Stomach (tissue), 8 donors: ENCODE measurements at regions not wholly inside any gene's neighbourhood (a gene's known extent, or its start where the extent isn't known, plus 50 kb on each side); places are given as distances from the start of the nearest gene placed in this dataset.
"Not testable (repeated sequence)": the region's sequence is repeated elsewhere in the genome, so short reads cannot be mapped to it uniquely, and the experiment has no call there.

Experiments used
- DNase-seq, 2 donors: peaks; one replicate each; pipeline versions ENCODE4 v3.0.0 to v3.0.0-alpha.2; 2013 to 2019
- H3K27ac ChIP-seq, 5 donors: fragments of 200-600 bp in 4 of 5; sonication (generic) in 4 of 5; one replicate each; pipeline ENCODE4 v1.5.1; 2013 to 2019; ENCODE audit warnings: mild to moderate bottlenecking in 1 of 5, moderate library complexity in 1 of 5
- H3K27me3 ChIP-seq, 3 donors: fragments of 200-600 bp; sonication (generic); one replicate each; pipeline ENCODE4 v1.5.1; 2017 to 2019; ENCODE audit warnings: mixed run types in 1 of 3
- H3K36me3 ChIP-seq, 4 donors: fragments of 200-600 bp; sonication (generic); 1 replicate in 3 of 4; 2 replicates in 1 of 4; pipeline ENCODE4 v1.5.1; 2016 to 2019
- H3K4me1 ChIP-seq, 4 donors: fragments of 200-600 bp; sonication (generic); one replicate each; pipeline ENCODE4 v1.5.1; 2016 to 2019
- H3K4me3 ChIP-seq, 4 donors: fragments of 200-600 bp; sonication (generic) in 3 of 4; one replicate each; pipeline ENCODE4 v1.5.1; 2016 to 2019; ENCODE audit warnings: mild to moderate bottlenecking in 1 of 4
- H3K9me3 ChIP-seq, 4 donors: fragments of 200-600 bp; sonication (generic); one replicate each; pipeline ENCODE4 v1.5.1; 2016 to 2019
- EP300 ChIP-seq: sonication (generic); formaldehyde crosslinking; IDR thresholded peaks from one replicate; pipeline ENCODE4 v1.6.1; 2017; ENCODE audit warnings: antibody characterized with exemption
- POLR2A ChIP-seq, 4 donors: fragments of 450-650 bp; IDR thresholded peaks; one replicate each; pipeline ENCODE4 v1.6.1; 2016; ENCODE audit warnings: antibody characterized with exemption in 4 of 4, control low read depth in 2 of 4, mild to moderate bottlenecking in 1 of 4, moderate library complexity in 1 of 4
- POLR2AphosphoS5 ChIP-seq, 3 donors: sonication (generic); formaldehyde crosslinking; IDR thresholded peaks; one replicate each; pipeline ENCODE4 v1.6.1; 2016; ENCODE audit warnings: antibody characterized with exemption in 3 of 3
- WGBS, 5 donors: extraction: QIAGEN DNeasy Blood & Tissue Kit in 3 of 5; methylation state at CpG; one replicate each; pipeline versions ENCODE4 v1.1.5 to v1.1.7; 2013 to 2018; 5-methylcytosine and 5-hydroxymethylcytosine counted together
- intact Hi-C: fragments of 100-400 bp; cut with DNase I; formaldehyde crosslinking; loops from one replicate; pipeline ENCODE4 v1.15.1; 2023; ENCODE audit warnings: low total_unique reads
- TF ChIP-seq, protein P1 (sequence below), 7 experiments: fragments of 450-650 bp in 4 of 7; fragments of 200-600 bp in 3 of 7; sonication (generic) in 3 of 7; IDR thresholded peaks; one replicate each; pipeline ENCODE4 v1.5.1; 2016 to 2019; ENCODE audit warnings: antibody characterized with exemption in 7 of 7, control low read depth in 2 of 7, mild to moderate bottlenecking in 1 of 7
- donor health status: healthy with polysubstance abuse.
- donor health status: Bipolar disorder and iron deficiency.
- donor health status: healthy.

GRCh38 chr13:21259571-21260455 lies 83.4 kb downstream of the MRPL57 start:
- no peak for DNase-seq
- H3K9me3 ChIP-seq, result no peaks in the 10 kb centered on the region
- 94 to 96% (median 96%) methylated on average over 47 to 57 of the region's 57 CpGs for WGBS, 5 donors
- no peak overlapping the region for H3K4me3 ChIP-seq
- intact Hi-C loops, result no loop called here
- no peaks in the 10 kb centered on the region for H3K36me3 ChIP-seq
- H3K27me3 ChIP-seq, result no peaks in the 10 kb centered on the region
- peaks cover 0 to 4% (median 0%) of the 10 kb centered on the region in 4 donors for H3K4me1 ChIP-seq
- TF ChIP-seq POLR2A (IDR thresholded peaks at IDR 0.05), result no peak
- no peak for TF ChIP-seq POLR2AphosphoS5 (IDR thresholded peaks at IDR 0.05)
- no peak for TF ChIP-seq EP300
- TF ChIP-seq, protein P1, sequence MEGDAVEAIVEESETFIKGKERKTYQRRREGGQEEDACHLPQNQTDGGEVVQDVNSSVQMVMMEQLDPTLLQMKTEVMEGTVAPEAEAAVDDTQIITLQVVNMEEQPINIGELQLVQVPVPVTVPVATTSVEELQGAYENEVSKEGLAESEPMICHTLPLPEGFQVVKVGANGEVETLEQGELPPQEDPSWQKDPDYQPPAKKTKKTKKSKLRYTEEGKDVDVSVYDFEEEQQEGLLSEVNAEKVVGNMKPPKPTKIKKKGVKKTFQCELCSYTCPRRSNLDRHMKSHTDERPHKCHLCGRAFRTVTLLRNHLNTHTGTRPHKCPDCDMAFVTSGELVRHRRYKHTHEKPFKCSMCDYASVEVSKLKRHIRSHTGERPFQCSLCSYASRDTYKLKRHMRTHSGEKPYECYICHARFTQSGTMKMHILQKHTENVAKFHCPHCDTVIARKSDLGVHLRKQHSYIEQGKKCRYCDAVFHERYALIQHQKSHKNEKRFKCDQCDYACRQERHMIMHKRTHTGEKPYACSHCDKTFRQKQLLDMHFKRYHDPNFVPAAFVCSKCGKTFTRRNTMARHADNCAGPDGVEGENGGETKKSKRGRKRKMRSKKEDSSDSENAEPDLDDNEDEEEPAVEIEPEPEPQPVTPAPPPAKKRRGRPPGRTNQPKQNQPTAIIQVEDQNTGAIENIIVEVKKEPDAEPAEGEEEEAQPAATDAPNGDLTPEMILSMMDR (IDR thresholded peaks at IDR 0.05), result no peak
- H3K27ac ChIP-seq, result no peak overlapping the region

DNA sequence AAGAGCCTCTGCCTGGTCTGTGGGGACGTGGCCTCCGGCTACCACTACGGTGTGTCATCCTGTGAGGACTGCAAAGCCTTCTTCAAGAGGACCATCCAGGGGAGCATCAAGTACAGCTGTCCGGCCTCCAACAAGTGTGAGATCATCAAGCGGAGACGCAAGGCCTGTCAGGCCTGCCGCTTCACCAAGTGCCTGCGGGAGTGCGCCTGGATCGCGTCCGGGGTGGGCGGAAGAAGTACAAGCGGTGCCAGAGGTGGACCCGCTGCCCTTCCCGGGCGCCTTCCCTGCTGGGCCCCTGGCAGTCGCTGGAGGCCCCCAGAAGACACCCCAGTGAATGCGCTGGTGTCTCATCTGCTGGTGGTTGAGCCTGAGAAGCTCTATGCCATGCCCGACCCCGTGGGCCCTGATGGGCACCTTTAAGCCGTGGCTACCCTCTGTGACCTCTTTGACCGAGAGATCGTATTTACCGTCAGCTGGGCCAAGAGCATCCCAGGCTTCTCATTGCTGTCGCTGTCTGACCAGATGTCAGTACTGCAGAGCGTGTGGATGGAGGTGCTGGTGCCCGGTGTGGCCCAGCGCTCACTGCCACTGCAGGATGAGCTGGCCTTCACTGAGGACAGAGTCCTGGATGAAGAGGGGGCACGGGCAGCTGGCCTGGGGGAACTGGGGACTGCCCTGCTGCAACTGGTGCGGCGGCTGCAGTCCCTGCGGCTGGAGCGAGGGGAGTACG lies 84.3 kb downstream of the MRPL57 start:
- H3K4me1 ChIP-seq, H3K4me3 ChIP-seq, H3K36me3 ChIP-seq, DNase-seq, H3K27me3 ChIP-seq, H3K27ac ChIP-seq, intact Hi-C loops, H3K9me3 ChIP-seq: not testable (repeated sequence)
- 94 to 98% (median 95%) methylated on average over 20 to 34 of the region's 35 CpGs for WGBS, 5 donors

DNA sequence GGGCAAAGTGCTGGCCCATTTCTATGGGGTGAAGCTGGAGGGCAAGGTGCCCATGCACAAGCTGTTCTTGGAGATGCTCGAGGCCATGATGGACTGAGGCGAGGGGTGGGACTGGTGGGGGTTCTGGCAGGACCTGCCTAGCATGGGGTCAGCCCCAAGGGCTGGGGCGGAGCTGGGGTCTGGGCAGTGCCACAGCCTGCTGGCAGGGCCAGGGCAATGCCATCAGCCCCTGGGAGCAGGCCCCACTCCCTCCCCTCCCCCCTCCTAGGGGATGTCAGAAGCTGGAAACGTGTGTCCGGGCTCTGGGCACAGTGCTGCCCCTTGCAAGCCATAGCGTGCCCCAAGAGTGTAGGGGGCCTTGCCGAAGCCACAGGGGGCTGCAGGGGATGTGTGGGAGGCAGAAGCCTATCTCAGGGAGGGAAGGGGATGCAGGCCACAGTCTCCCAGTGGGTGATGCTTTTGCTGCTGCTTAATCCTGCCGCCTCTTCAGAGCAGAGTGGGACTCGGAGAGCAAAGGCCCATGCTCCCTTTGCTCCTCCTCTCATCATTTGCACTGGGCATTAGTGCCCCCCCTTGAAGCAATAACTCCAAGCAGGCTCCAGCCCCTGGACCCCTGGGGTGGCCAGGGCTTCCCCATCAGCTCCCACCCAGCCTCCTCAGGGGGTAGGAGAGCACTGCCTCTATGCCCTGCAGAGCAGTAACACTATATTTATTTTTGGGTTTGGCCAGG lies 85.2 kb downstream of the MRPL57 start:
- DNase-seq, H3K36me3 ChIP-seq, H3K4me3 ChIP-seq, H3K9me3 ChIP-seq, H3K4me1 ChIP-seq, H3K27me3 ChIP-seq, H3K27ac ChIP-seq, intact Hi-C loops: not testable (repeated sequence)
- 60 to 79% (median 75%) methylated on average over 1 to 3 of the region's 9 CpGs for WGBS, 5 donors

GRCh38 chr13:21263909-21264308 lies 87.5 kb downstream of the MRPL57 start:
- H3K27me3 ChIP-seq, H3K36me3 ChIP-seq, H3K4me3 ChIP-seq, H3K9me3 ChIP-seq, H3K4me1 ChIP-seq, intact Hi-C loops, DNase-seq, H3K27ac ChIP-seq: not testable (repeated sequence)
- WGBS, 5 donors, result 20 to 62% (median 35%) methylated on average over 2 to 3 of the region's 4 CpGs

- H3K36me3 ChIP-seq, H3K27ac ChIP-seq, H3K9me3 ChIP-seq, H3K4me3 ChIP-seq, DNase-seq, H3K4me1 ChIP-seq, H3K27me3 ChIP-seq, intact Hi-C loops: not testable (repeated sequence)
- 7 to 20% (median 18%) methylated on average over 1 of the region's 1 CpG for whole genome bisulfite sequencing, 5 donors
Measured at GRCh38 chr13:21268485-21268884, 92.0 kb downstream of the MRPL57 start.

DNA sequence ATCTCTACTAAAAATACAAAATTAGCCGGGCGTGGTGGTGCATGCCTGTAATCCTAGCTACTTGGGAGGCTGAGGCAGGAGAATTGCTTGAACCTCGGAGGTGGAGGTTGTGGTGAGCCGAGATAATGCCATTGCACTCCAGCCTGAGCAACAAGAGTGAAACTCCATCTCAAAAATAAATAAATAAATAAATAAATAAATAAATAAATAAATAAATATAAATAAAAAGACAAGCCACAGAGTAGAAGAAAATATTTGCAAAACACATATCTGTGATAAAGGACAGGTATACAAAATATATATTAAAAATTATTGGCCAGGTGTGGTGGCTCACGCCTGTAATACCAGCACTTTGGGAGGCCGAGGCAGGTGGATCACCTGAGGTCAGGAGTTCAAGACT lies 96.0 kb downstream of the MRPL57 start:
- 88 to 98% (median 92%) methylated on average over 6 of the region's 6 CpGs for WGBS, 5 donors
- H3K4me1 ChIP-seq, H3K36me3 ChIP-seq, DNase-seq, H3K27ac ChIP-seq, H3K4me3 ChIP-seq, intact Hi-C loops, H3K9me3 ChIP-seq, H3K27me3 ChIP-seq: not testable (repeated sequence)

GRCh38 chr13:21274457-21274856 lies 98.0 kb downstream of the MRPL57 start:
- H3K4me1 ChIP-seq, intact Hi-C loops, DNase-seq, H3K27ac ChIP-seq, H3K27me3 ChIP-seq, H3K4me3 ChIP-seq, H3K36me3 ChIP-seq, H3K9me3 ChIP-seq: not testable (repeated sequence)
- WGBS, 5 donors, result 74 to 87% (median 80%) methylated on average over 4 of the region's 4 CpGs
